Body of pancreas (tissue), 4 donors: ENCODE measurements at regions not wholly inside any gene's neighbourhood (a gene's known extent, or its start where the extent isn't known, plus 50 kb on each side); places are given as distances from the start of the nearest gene placed in this dataset.
A peak's percentile ranks its signal among the peaks of the same experiment; 100 is the strongest.

ENCODE experiments used
- ATAC-seq: fragments of 150-250 bp; one replicate; pipeline ENCODE4 v1.9.1; 2016
- DNase-seq, 4 donors: peaks; one replicate each; pipeline ENCODE4 v3.0.0-alpha.2; 2019
- H3K27ac ChIP-seq, 4 donors: fragments of 200-600 bp; sonication (generic); 1 replicate in 3 of 4; 2 replicates in 1 of 4; pipeline versions ENCODE4 v1.5.1 to v1.6.1; 2016 to 2019; ENCODE audit warnings: mild to moderate bottlenecking in 1 of 4, mixed read lengths in 1 of 4, moderate library complexity in 1 of 4
- H3K27me3 ChIP-seq, 2 donors: fragments of 200-600 bp; sonication (generic); one replicate each; pipeline ENCODE4 v1.6.0; 2016; ENCODE audit warnings: mild to moderate bottlenecking in 1 of 2
- H3K36me3 ChIP-seq, 2 donors: fragments of 200-600 bp; sonication (generic); replicated peaks in 1 of 2; 2 replicates each; pipeline ENCODE4 v1.5.1; 2016; ENCODE audit warnings: low read depth in 2 of 2; ENCODE audit not compliant: insufficient read depth in 1 of 2
- H3K4me1 ChIP-seq: fragments of 200-600 bp; sonication (generic); one replicate; pipeline ENCODE4 v1.6.0; 2016
- H3K4me3 ChIP-seq, 2 donors: fragments of 200-600 bp; sonication (generic); 1 replicate in 1 of 2; 2 replicates in 1 of 2; pipeline ENCODE4 v1.5.1; 2016 to 2019
- H3K9me3 ChIP-seq, 3 donors: fragments of 200-600 bp; sonication (generic); 1 replicate in 2 of 3; 2 replicates in 1 of 3; pipeline ENCODE4 v1.5.1; 2016
- CTCF ChIP-seq, 7 experiments: fragments of 450-650 bp in 4 of 7; fragments of 200-600 bp in 3 of 7; sonication (generic) in 3 of 7; IDR thresholded peaks; one replicate each; pipeline ENCODE4 v1.5.1; 2016 to 2019; ENCODE audit warnings: antibody characterized with exemption in 7 of 7
- POLR2A ChIP-seq, 3 donors: fragments of 450-650 bp; IDR thresholded peaks; one replicate each; pipeline ENCODE4 v1.6.1; 2016; ENCODE audit warnings: antibody characterized with exemption in 3 of 3, mild to moderate bottlenecking in 2 of 3
- WGBS, 2 donors: methylation state at CpG; one replicate each; pipeline ENCODE4 v1.1.5; 2017; 5-methylcytosine and 5-hydroxymethylcytosine counted together
- intact Hi-C: fragments of 100-400 bp; cut with DNase I; formaldehyde crosslinking; loops from one replicate; pipeline ENCODE4 v1.15.1; 2023

- WGBS, 2 donors, result 43 to 49% methylated on average over 4 of the region's 4 CpGs
- no peak for ATAC-seq
Observed at GRCh38 chr5:145697251-145697990, 137.7 kb downstream of the PRELID2 start.

DNA sequence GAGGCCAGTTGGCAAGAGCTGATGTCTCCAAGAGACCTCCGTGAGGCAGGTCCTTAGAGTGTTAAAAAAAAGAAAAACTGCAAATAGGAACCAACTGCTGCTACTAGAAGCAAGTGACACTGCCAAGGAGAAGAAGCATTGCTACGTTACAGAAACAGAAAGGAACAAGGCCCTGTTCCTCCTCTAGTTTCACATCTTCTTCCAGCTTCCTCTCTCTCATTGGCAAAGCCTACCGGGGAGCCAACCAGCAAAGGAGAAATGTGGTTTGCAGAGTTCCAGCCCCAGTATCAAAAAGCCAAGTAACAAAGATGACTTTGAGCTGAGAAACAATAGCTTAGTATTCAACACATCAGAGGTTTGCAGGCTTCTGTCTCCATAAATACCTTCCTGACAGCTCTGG is 145.9 kb downstream of the PRELID2 start:
- no peaks in the 10 kb centered on the region for H3K36me3 ChIP-seq
- no peak for TF ChIP-seq CTCF (IDR thresholded peaks at IDR 0.05)
- no peak for TF ChIP-seq POLR2A (IDR thresholded peaks at IDR 0.05)
- no peaks in the 10 kb centered on the region for H3K9me3 ChIP-seq
- H3K27ac ChIP-seq, result no peak overlapping the region
- no peak for ATAC-seq
- H3K4me1 ChIP-seq, result no peaks in the 10 kb centered on the region
- intact Hi-C loops, result no loop called here
- 66 to 71% methylated on average over 3 of the region's 3 CpGs for WGBS, 2 donors
- no peak overlapping the region for H3K4me3 ChIP-seq
- DNase-seq, result peak in 1 of 4 donors; percentile 21
- H3K27me3 ChIP-seq, result no peaks in the 10 kb centered on the region

More at GRCh38 chr5:145697251-145697990, 137.7 kb downstream of the PRELID2 start:
- no peak overlapping the region for H3K4me3 ChIP-seq
- no peaks in the 10 kb centered on the region for H3K4me1 ChIP-seq
- H3K9me3 ChIP-seq, result no peaks in the 10 kb centered on the region
- H3K36me3 ChIP-seq, result no peaks in the 10 kb centered on the region
- intact Hi-C loops, result no loop called here
- H3K27me3 ChIP-seq, result no peaks in the 10 kb centered on the region
- peak; percentile 20 to 49 (median 26) for DNase-seq
- TF ChIP-seq CTCF (IDR thresholded peaks at IDR 0.05) (peak in 6 of 7 experiments; percentile 27 to 47 (median 40)), POLR2A (IDR thresholded peaks at IDR 0.05) (no peak)
- no peak overlapping the region for H3K27ac ChIP-seq

DNA sequence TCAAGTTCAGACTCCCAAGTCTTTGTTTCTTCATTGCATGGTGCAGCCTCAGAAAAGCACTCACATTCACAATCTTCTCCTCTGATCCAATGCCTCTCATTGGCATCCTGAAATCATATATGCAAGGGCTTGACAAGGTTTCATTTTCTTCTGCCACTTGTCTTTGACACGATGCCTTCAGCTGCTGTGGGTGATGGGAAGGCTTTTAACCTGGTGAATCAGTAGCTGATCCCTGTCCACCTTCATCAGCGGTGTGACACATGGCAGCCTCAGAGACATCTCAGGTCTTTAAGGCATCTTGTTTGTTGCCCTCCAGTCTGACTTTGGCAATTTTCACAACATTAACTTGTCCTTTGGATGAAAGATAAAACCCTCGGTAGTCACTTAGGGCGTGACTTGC is 147.2 kb downstream of the PRELID2 start:
- 78 to 86% methylated on average over 4 of the region's 4 CpGs for WGBS, 2 donors
- intact Hi-C loops, result no loop called here
- H3K4me1 ChIP-seq, result no peaks in the 10 kb centered on the region
- ATAC-seq (no peak), DNase-seq (no peak)
- no peak overlapping the region for H3K27ac ChIP-seq
- no peak for TF ChIP-seq POLR2A (IDR thresholded peaks at IDR 0.05)
- TF ChIP-seq CTCF (IDR thresholded peaks at IDR 0.05), result no peak
- no peaks in the 10 kb centered on the region for H3K9me3 ChIP-seq
- H3K36me3 ChIP-seq, result no peaks in the 10 kb centered on the region
- H3K4me3 ChIP-seq, result no peak overlapping the region
- no peaks in the 10 kb centered on the region for H3K27me3 ChIP-seq

- Histone ChIP-seq H3K4me1 (peaks cover 11% of the 10 kb centered on the region), H3K27ac (no peak overlapping the region), H3K36me3 (no peaks in the 10 kb centered on the region), H3K9me3 (no peaks in the 10 kb centered on the region), H3K4me3 (no peak overlapping the region), H3K27me3 (no peaks in the 10 kb centered on the region)
- TF ChIP-seq POLR2A (IDR thresholded peaks at IDR 0.05) (no peak), CTCF (IDR thresholded peaks at IDR 0.05) (no peak)
- intact Hi-C loops, result no loop called here
- WGBS, 2 donors, result 92 to 96% methylated on average over 1 of the region's 1 CpG
- ATAC-seq (no peak), DNase-seq (no peak)
Observed at GRCh38 chr5:145685417-145685816, 149.7 kb downstream of the PRELID2 start.

GRCh38 chr5:145683431-145683830 is 151.7 kb downstream of the PRELID2 start:
- no peaks in the 10 kb centered on the region for H3K27me3 ChIP-seq
- no peak for DNase-seq
- H3K27ac ChIP-seq, result no peak overlapping the region
- TF ChIP-seq POLR2A (IDR thresholded peaks at IDR 0.05) (no peak), CTCF (IDR thresholded peaks at IDR 0.05) (no peak)
- H3K4me1 ChIP-seq, result peaks cover 11% of the 10 kb centered on the region
- intact Hi-C loops, result no loop called here
- WGBS, 2 donors, result 91 to 100% methylated on average over 2 of the region's 2 CpGs
- H3K9me3 ChIP-seq, result no peaks in the 10 kb centered on the region
- H3K36me3 ChIP-seq, result no peaks in the 10 kb centered on the region
- H3K4me3 ChIP-seq, result no peak overlapping the region
- ATAC-seq, result no peak
